ENCODE measurements at regions not wholly inside any gene's neighbourhood (a gene's known extent, or its start where the extent isn't known, plus 50 kb on each side); places are given as distances from the start of the nearest gene placed in this dataset.
"Not testable (repeated sequence)": the region's sequence is repeated elsewhere in the genome, so short reads cannot be mapped to it uniquely, and the experiment has no call there.

- DNase-seq (ENCODE audit: low read depth): no peak
These were observed 74.5 kb upstream of the GRK3 start for GRCh38 chr22:25489947-25490346.

- DNase-seq (ENCODE audit: low read depth): no peak
These were observed 73.6 kb upstream of the GRK3 start for GRCh38 chr22:25490896-25491295.

GRCh38 chr22:25492162-25492561, 72.3 kb upstream of the GRK3 start:
- DNase-seq (ENCODE audit: low read depth): no peak

- DNase-seq (ENCODE audit: low read depth): no peak
These were observed 71.4 kb upstream of the GRK3 start for GRCh38 chr22:25492841-25493734.

GRCh38 chr22:25493794-25494193, 70.7 kb upstream of the GRK3 start:
- DNase-seq (ENCODE audit: low read depth): no peak

GRCh38 chr22:25494774-25495173, 69.7 kb upstream of the GRK3 start:
- no peak for DNase-seq (ENCODE audit: low read depth)

GRCh38 chr22:25495285-25495684, 69.2 kb upstream of the GRK3 start:
- no peak for DNase-seq (ENCODE audit: low read depth)

- no peak for DNase-seq (ENCODE audit: low read depth)
These were observed 67.9 kb upstream of the GRK3 start for GRCh38 chr22:25496396-25497064.

- DNase-seq (ENCODE audit: low read depth): no peak
These were observed 67.3 kb upstream of the GRK3 start for GRCh38 chr22:25497181-25497641.

- DNase-seq (ENCODE audit: low read depth): no peak
These were observed 66.8 kb upstream of the GRK3 start for GRCh38 chr22:25497716-25498115.

- DNase-seq (ENCODE audit: low read depth): not testable (repeated sequence)
These were observed 63.8 kb upstream of the GRK3 start for GRCh38 chr22:25500671-25501070.

- DNase-seq (ENCODE audit: low read depth): not testable (repeated sequence)
These were observed 60.5 kb upstream of the GRK3 start for GRCh38 chr22:25504017-25504416.

- no peak for DNase-seq (ENCODE audit: low read depth)
These were observed 56.3 kb upstream of the GRK3 start for GRCh38 chr22:25508161-25508560.

- no peak for DNase-seq (ENCODE audit: low read depth)
These were observed 55.6 kb upstream of the GRK3 start for GRCh38 chr22:25508761-25509321.

GRCh38 chr22:25509374-25509791, 55.1 kb upstream of the GRK3 start:
- no peak for DNase-seq (ENCODE audit: low read depth)

GRCh38 chr22:25510876-25511275, 53.6 kb upstream of the GRK3 start:
- no peak for DNase-seq (ENCODE audit: low read depth)

GRCh38 chr22:25511725-25512124, 52.8 kb upstream of the GRK3 start:
- DNase-seq (ENCODE audit: low read depth): no peak

- DNase-seq (ENCODE audit: low read depth): no peak
These were observed 49.9 kb upstream of the GRK3 start for GRCh38 chr22:25514436-25515180.
